ENCODE measurements at regions not wholly inside any gene's neighbourhood (a gene's known extent, or its start where the extent isn't known, plus 50 kb on each side); places are given as distances from the start of the nearest gene placed in this dataset.

- Histone ChIP-seq H3K9ac (no peak overlapping the region), H3K79me2 (ENCODE audit: insufficient read depth) (no peaks in the 10 kb centered on the region), H4K20me1 (ENCODE audit: insufficient read depth) (no peaks in the 10 kb centered on the region), H3K9me3 (no peaks in the 10 kb centered on the region), H3K27me3 (ENCODE audit: insufficient read depth) (no peaks in the 10 kb centered on the region), H3K9me2 (no peaks in the 10 kb centered on the region), H3K27ac (ENCODE audit: low read depth in 2 of 2, low read length in 1 of 2) (no peak overlapping the region), H3K4me1 (ENCODE audit: control insufficient read depth in 1 of 2, insufficient read depth in 2 of 2, low read depth in 1 of 2, low read length in 1 of 2) (no peaks in the 10 kb centered on the region), H3K4me3 (ENCODE audit: low read depth in 2 of 2, low read length in 1 of 2) (no peak overlapping the region), H2AFZ (ENCODE audit: low read depth) (no peak overlapping the region), H3F3A (replicated peaks; ENCODE audit: insufficient read depth) (no peaks in the 10 kb centered on the region), H3K36me3 (replicated peaks in 1 of 2; ENCODE audit: control insufficient read depth in 1 of 2, insufficient read depth in 2 of 2, low read length in 1 of 2) (no peaks in the 10 kb centered on the region), H3K4me2 (no peak overlapping the region)
- TF ChIP-seq ZBTB33 (IDR thresholded peaks at IDR 0.05; ENCODE audit: borderline replicate concordance, low read depth) (no peak), IRF3 (IDR thresholded peaks at IDR 0.05; ENCODE audit: low read depth, low read length) (no peak), TEAD4 (IDR thresholded peaks at IDR 0.05; ENCODE audit: borderline replicate concordance, insufficient read depth) (no peak), RFX5 (IDR thresholded peaks at IDR 0.05; ENCODE audit: low read length) (no peak), GABPA (IDR thresholded peaks at IDR 0.05; ENCODE audit: low read depth) (no peak), TCF12 (IDR thresholded peaks at IDR 0.05) (no peak), NFIC (IDR thresholded peaks at IDR 0.05; ENCODE audit: borderline replicate concordance) (no peak), POLR2AphosphoS5 (IDR thresholded peaks at IDR 0.05; ENCODE audit: low read depth, low read length) (no peak), FOXM1 (IDR thresholded peaks at IDR 0.05; ENCODE audit: low read depth) (no peak), PBX3 (IDR thresholded peaks at IDR 0.05) (no peak), FOXJ3 (CRISPR knock-in tag; IDR thresholded peaks at IDR 0.05) (no peak), USF2 (IDR thresholded peaks at IDR 0.05; ENCODE audit: borderline replicate concordance, low read depth, low read length) (no peak), CHD2 (IDR thresholded peaks at IDR 0.05; ENCODE audit: low read length, partially characterized antibody) (no peak), MAX (IDR thresholded peaks at IDR 0.05; ENCODE audit: low read depth) (no peak), SMC3 (IDR thresholded peaks at IDR 0.05; ENCODE audit: low read depth, low read length) (no peak)
- ChIA-PET CTCF (no interaction called here), POLR2A (no interaction called here)
- no peak for DNase-seq
- 5% methylated on average over 2 of the region's 2 CpGs for WGBS (ENCODE audit: low lambda C conversion rate)
These were observed 78.3 kb upstream of the PCSK5 start for GRCh38 chr9:75812141-75812540.
